Right lobe of liver (tissue), 4 donors: ENCODE measurements at regions not wholly inside any gene's neighbourhood (a gene's known extent, or its start where the extent isn't known, plus 50 kb on each side); places are given as distances from the start of the nearest gene placed in this dataset.

Experiments used
- POLR2A ChIP-seq: fragments of 450-650 bp; IDR thresholded peaks from one replicate; pipeline ENCODE4 v1.6.1; 2017; ENCODE audit warnings: antibody characterized with exemption, mild to moderate bottlenecking
- TF ChIP-seq, protein P1 (sequence below), 4 donors: fragments of 200-600 bp in 3 of 4; fragments of 450-650 bp in 1 of 4; IDR thresholded peaks; one replicate each; pipeline versions ENCODE4 v1.5.1 to v1.8.0; 2016 to 2022; ENCODE audit warnings: antibody characterized with exemption in 4 of 4, mild to moderate bottlenecking in 2 of 4
- donor health status: DM: no; HTN: no; CAD: no.
- donor health status: DM: no; HTN: no; CAD: no.
- donor health status: DM: no; HTN: yes; CAD: no.

DNA sequence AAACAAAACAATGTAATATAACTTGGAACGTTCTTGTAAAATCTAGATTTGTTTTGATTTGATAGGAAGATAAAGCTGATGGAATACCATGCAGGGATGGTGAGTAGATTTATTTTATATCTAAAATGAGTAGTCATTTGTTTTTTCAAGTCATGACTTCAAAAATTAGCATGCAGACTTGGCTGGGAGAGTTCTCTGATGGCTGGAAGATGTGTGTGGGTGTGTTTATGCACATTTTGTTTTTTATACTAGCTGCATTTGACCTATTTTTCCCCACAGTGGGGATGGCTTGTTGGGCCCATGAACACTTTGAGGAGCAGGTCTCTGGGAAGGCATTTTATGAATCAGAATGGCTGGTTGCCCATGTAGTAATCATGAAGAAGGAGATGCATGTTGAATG is 109.2 kb downstream of the MTRR start:
- TF ChIP-seq, protein P1, sequence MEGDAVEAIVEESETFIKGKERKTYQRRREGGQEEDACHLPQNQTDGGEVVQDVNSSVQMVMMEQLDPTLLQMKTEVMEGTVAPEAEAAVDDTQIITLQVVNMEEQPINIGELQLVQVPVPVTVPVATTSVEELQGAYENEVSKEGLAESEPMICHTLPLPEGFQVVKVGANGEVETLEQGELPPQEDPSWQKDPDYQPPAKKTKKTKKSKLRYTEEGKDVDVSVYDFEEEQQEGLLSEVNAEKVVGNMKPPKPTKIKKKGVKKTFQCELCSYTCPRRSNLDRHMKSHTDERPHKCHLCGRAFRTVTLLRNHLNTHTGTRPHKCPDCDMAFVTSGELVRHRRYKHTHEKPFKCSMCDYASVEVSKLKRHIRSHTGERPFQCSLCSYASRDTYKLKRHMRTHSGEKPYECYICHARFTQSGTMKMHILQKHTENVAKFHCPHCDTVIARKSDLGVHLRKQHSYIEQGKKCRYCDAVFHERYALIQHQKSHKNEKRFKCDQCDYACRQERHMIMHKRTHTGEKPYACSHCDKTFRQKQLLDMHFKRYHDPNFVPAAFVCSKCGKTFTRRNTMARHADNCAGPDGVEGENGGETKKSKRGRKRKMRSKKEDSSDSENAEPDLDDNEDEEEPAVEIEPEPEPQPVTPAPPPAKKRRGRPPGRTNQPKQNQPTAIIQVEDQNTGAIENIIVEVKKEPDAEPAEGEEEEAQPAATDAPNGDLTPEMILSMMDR (IDR thresholded peaks at IDR 0.05) = no peak
- TF ChIP-seq POLR2A = no peak
